Bronchial epithelial cell (primary cell): ENCODE measurements at regions not wholly inside any gene's neighbourhood (a gene's known extent, or its start where the extent isn't known, plus 50 kb on each side); places are given as distances from the start of the nearest gene placed in this dataset.

Experiments used
- DNase-seq: peaks from one replicate; pipeline ENCODE4 v3.0.0-alpha.2; 2010; ENCODE audit warnings: low read depth
- FAIRE-seq: peaks from 2 replicates; lab custom pipeline; 2011; peaks lifted over from hg19 to GRCh38; lab: Jason Lieb, UNC
- H3K27me3 ChIP-seq: 2 replicates; pipeline ENCODE4 v1.5.1; 2011; ENCODE audit warnings: low read length; ENCODE audit not compliant: control insufficient read depth, insufficient read depth
- H3K36me3 ChIP-seq: 2 replicates; pipeline ENCODE4 v1.5.1; 2011; ENCODE audit warnings: low read length; ENCODE audit not compliant: control insufficient read depth, insufficient read depth
- H3K4me3 ChIP-seq: 2 replicates; pipeline ENCODE4 v1.5.1; 2011; ENCODE audit warnings: mild to moderate bottlenecking, low read depth, low read length, control low read depth
- TF ChIP-seq, protein P1 (sequence below): IDR thresholded peaks from 2 replicates; pipeline ENCODE4 v1.5.1; 2011; ENCODE audit warnings: mild to moderate bottlenecking, moderate library complexity, low read length, control low read depth, inconsistent platforms; ENCODE audit not compliant: insufficient read depth, severe bottlenecking

DNA sequence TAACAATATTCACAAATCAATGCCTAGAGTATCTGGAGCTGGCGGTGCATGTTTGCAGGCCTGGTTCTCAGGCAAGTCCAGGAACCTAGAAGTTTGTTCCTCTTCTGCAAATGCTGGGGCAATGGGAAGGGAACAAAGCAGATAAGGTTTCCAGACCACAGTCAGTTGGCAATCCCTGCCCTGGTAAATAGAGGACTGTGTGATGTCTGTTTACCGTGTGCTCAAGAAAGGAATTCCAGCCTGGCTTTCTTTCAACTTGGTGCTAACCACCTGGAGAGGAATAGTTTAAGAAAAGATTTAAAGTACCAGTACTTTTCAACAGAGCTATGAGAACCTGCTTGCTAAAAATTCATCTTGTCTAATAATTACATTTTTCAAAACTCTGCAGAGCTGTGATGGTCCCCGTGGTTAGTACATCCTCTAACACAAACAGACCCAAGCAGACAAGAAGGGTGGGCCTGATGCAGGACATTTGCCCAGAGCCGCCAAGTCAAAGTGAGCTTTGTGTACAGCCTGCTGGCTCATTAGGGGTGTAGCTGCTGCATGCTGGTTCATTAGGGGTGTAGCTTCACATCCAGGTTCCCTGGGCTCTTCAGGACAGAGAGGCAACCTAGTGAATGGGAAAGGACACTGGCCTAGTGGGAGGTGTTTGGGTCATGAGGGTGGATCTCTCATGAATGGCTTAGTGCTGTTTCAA, 220.5 kb downstream of the SQOR start:
- no peak for FAIRE-seq
- Histone ChIP-seq H3K36me3 (no peaks in the 10 kb centered on the region), H3K27me3 (no peaks in the 10 kb centered on the region), H3K4me3 (no peak overlapping the region)
- TF ChIP-seq, protein P1, sequence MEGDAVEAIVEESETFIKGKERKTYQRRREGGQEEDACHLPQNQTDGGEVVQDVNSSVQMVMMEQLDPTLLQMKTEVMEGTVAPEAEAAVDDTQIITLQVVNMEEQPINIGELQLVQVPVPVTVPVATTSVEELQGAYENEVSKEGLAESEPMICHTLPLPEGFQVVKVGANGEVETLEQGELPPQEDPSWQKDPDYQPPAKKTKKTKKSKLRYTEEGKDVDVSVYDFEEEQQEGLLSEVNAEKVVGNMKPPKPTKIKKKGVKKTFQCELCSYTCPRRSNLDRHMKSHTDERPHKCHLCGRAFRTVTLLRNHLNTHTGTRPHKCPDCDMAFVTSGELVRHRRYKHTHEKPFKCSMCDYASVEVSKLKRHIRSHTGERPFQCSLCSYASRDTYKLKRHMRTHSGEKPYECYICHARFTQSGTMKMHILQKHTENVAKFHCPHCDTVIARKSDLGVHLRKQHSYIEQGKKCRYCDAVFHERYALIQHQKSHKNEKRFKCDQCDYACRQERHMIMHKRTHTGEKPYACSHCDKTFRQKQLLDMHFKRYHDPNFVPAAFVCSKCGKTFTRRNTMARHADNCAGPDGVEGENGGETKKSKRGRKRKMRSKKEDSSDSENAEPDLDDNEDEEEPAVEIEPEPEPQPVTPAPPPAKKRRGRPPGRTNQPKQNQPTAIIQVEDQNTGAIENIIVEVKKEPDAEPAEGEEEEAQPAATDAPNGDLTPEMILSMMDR, result no peak
- DNase-seq, result no peak

DNA sequence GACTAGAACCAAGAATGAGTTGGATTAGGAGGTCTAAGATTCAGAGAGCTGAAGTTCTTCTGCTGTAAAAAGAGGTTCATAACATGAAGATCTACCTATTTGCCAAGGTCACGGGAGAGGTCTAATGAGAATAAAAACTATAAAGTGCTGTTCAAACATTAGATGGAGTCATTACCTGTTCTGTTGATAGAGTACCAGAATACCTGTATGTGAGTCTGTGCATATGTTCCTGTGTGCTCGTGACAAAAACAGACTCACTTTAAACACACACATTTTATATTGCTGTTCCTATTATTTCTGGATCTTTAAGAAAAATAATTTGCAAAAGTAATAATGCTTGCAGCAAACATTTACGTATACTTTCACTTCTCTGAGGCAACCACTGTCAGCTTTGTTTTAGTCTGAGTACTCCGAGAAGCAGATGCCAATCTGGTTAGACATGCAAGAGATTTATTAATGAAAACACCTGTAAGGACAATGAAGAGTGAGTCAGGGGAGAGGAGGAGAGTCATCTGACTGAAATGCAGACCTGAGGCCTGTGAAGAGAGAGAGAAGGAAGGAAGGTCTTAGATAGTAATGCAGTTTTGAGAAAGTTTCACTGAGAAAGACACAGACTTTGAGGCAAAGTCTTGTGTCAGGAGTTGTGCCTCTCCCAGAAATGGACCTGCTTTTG, 221.2 kb downstream of the SQOR start:
- no peaks in the 10 kb centered on the region for H3K36me3 ChIP-seq
- no peak overlapping the region for H3K4me3 ChIP-seq
- peak; percentile 84 for FAIRE-seq

DNA sequence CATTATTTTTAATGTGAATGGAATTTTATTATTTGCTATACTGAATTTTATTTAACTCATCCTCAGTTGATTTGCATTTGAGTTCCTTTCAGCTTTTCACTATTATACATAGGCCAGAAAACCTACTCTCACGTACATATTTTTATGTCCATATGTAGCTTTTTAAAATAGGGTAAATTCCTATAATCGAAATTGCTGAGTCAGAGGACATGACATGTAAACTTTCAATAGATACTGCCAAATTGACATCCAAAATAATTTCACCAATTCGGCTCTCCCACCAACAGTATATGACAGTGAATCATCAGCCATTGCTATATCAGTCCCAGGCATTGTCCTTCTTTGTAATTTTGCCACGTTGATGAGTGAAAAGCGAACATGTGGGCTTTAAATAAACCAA, 222.5 kb downstream of the SQOR start:
- H3K36me3 ChIP-seq, result no peaks in the 10 kb centered on the region
- DNase-seq, result no peak
- no peak for FAIRE-seq
- H3K27me3 ChIP-seq, result no peaks in the 10 kb centered on the region
- H3K4me3 ChIP-seq, result no peak overlapping the region
- TF ChIP-seq, protein P1, result no peak

More for the DNA sequence above, 221.2 kb downstream of the SQOR start:
- TF ChIP-seq, protein P1, result no peak
- DNase-seq, result peak; percentile 94
- no peaks in the 10 kb centered on the region for H3K27me3 ChIP-seq

DNA sequence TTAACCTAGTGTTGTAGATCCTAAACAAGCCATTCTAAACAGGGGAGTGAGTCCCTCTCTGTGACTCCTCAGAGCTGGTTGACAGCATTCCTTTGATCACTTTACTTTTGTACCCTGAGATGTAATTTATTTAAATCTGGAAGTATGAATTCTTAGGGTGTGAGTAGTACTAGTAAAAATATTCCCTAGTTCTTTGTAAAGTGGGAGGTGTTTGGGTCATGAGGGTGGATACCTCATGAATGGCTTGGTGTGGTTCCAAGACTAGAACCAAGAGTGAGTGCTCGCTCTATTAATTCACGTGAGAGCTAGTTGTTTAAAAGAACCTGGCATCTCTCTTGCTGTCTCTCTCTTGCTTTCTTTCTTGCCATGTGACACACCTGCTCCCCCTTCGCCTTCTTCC, 223.7 kb downstream of the SQOR start:
- Histone ChIP-seq H3K36me3 (no peaks in the 10 kb centered on the region), H3K27me3 (no peaks in the 10 kb centered on the region), H3K4me3 (no peak overlapping the region)
- TF ChIP-seq, protein P1, result no peak
- FAIRE-seq (no peak), DNase-seq (no peak)

DNA sequence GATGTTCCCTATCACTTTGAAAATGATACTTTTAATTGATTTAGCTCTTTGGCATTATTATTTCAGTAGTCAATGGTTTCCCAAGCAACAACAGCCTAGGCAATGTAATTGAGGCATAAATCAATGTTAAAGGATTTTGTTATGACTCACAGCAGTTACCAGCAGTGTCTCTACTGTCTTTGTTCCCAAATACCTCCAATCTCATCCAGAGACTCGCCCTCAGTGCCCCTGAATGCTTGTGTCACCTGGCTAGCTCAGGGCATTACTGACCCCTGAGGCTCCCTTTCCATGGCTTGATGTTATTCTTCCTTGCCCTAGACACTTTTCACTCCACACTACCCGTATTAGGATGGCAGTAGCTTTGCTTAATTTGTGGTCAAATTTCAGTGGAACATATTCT, 227.2 kb downstream of the SQOR start:
- Histone ChIP-seq H3K4me3 (no peak overlapping the region), H3K36me3 (no peaks in the 10 kb centered on the region), H3K27me3 (no peaks in the 10 kb centered on the region)
- FAIRE-seq (no peak), DNase-seq (peak; percentile 10)
- TF ChIP-seq, protein P1, result no peak
